NCI-H748 treated with DMSO at 0.1 percent for 48 hours (cell line): ENCODE measurements at regions not wholly inside any gene's neighbourhood (a gene's known extent, or its start where the extent isn't known, plus 50 kb on each side); places are given as distances from the start of the nearest gene placed in this dataset.
"Not testable (repeated sequence)": the region's sequence is repeated elsewhere in the genome, so short reads cannot be mapped to it uniquely, and the experiment has no call there.

Source experiments
- DNase-seq: peaks from one replicate; lab custom pipeline; 2025; lab: John Stamatoyannopoulos, UW

DNA sequence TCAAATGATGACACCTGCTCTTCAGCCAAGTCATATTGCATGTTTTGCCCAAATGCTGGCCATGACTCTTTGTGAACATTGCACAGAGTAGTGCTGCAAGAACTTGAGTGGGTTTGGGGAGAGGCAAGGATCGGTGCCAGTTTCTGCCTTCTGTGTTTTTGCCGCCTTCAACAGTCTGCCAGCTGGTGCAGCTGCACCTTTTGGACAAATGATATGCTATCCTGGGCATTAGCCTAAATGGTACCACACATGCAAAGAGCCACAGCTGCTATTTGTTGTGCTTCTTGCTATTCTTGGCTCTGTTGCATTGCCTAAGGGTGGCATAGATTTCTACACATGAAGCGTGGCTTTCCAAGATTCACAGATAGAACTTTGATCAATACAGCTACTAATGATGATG, 189.0 kb upstream of the CCN2 start:
- no peak for DNase-seq

DNA sequence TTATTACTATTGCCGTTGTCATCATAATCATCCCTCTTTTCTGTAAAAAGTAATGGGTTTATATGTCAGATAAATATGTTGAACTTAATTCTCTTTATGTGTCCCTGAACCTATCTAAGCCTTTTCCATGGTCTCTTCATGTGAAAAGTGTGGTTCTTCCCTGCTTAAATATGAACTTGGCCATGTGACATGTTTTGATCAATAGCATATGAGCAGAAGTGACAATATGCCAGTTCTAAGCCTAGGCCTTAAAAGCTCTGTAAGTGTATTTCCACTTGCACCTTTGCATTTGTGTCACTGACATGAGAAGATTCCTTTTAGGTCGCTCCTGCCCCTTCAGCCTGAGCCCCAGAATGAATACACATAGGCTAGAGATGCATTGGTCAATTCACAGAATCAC, 188.4 kb upstream of the CCN2 start:
- DNase-seq = no peak

DNA sequence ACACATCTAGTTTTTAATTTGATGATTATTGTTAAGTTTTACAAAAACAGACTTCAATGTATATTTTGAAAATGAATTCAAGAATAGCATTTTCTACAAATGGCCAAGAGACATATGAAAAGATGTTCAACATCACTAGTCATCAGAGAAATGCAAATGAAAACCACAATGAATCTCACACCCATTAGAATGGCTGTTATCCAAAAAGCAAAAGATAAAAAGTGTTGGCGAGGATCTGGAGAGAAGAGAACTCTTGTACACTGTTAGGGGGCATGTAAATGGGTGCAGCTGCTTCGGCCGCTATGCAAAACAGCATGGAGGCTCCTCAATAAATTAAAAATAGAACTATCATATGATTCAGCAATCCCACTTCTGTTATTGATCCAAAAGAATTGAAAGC, 185.8 kb upstream of the CCN2 start:
- no peak for DNase-seq

DNA sequence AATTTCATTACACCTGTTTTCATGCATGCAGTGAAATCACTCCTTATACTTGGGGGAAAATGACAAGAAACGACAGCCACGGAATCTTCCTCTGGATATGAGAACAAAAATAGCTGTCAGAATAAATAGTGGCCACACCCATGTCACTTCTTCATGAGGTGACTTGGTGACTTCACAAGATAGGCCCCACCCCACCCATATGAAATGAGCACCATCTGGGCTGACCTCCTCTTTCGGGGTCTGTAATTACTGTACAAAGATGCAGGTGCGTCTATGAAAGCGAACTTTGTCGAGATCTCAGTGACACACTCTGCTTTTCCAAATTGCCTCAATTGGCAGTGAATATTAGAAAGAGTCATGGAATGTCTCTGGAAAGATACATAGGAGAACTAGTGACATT, 184.2 kb upstream of the CCN2 start:
- DNase-seq = no peak

DNA sequence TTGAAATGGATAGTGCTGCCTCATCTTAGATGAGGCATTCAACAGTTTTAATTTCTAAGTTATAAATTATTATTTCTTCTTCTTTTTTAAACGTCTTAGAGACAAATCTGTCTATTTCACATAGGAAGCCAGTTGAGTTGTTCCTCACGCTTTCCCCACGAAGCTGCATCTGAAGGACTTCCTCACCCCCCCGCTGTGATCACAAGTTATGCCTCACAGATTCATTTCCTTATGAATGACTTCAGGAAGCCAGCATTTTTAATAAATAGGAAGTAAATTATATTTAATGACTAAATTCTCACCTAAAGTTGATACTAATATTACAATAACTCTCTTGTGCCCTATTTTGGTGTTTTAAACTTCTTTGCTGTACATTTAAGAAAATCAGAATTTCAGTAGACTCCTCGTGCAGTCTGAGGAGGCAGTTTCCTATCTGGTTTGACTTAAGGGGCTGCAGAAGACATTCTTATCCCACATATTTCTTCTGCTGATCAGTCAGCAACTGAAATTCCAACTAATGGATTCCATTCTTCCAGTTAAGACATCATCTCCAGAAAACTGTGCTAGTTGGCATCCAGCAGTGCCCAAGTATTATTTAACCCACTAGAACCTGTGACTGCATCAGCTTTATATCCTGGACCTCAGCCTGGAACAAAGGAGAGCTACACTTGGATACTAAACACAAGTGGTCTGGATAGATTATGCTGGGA, 182.7 kb upstream of the CCN2 start:
- no peak for DNase-seq

DNA sequence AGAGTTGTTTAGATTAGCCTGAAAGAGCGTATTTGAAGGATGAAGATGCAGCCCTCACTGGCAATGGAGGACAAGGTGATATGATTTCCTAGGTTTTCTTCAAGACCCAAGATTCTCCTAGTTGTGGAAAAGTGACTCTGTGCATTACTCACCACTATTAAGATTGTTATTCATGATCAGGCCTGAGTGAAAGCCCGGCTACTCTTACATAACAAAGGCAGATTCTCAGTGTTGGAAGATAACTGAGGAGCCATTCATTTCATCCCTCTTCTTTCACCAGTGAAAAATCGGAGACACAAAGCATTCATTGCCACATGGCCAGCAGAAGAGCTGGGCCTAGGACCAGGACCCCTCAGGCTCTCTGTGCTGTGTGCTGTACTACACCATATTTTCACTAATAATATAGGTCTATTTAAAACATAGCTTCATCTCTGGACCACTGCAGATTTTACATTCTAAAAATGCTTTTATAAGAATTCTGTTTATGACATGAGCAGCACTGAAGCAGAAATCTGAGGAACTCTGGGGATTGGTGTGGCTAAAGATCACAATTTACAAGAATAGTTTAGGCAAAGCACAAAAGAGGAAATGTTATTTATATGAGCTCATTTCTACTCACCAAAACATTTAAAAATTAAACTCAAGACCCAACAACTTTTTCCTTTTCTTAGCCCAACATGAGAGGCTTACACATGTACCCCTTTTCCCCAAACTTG, 181.9 kb upstream of the CCN2 start:
- DNase-seq = no peak

DNA sequence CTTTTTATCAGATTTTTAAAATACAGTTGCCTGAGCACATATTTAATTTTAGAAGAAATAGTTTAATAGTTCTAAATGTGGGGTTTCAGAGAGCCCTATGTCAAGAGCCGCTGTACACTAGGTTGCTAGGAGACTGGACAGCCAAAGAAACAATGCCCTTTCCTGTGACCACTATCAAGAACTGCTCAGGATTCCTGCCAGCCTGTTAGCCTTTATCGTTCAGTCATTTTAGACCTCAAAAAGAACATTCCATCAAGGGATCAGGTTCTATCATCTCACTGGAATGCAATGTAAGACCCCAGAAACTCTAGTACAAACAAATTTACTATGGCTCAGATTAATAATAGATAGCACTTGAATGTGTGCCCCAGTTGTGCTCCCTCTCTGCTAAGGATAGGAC, 181.2 kb upstream of the CCN2 start:
- DNase-seq = no peak

DNA sequence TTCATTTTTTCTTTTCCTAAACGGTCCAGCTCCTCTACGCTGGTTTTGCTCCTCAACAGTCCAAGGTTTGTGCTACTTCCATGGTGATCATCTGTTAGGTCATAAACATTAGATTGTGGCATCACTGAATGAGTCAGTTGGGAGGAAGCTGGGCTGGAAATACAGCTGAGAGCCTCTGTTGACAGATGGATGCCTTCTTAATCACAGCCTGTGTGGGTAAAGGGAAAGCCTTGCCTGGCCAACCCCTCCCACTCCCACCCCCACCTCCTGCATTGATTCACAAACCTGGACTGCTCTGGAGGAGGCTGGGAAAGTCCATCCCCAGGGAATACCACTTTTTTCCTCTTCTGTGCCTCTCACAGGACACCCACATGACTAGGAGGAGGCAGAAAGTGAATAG, 180.6 kb upstream of the CCN2 start:
- no peak for DNase-seq

DNA sequence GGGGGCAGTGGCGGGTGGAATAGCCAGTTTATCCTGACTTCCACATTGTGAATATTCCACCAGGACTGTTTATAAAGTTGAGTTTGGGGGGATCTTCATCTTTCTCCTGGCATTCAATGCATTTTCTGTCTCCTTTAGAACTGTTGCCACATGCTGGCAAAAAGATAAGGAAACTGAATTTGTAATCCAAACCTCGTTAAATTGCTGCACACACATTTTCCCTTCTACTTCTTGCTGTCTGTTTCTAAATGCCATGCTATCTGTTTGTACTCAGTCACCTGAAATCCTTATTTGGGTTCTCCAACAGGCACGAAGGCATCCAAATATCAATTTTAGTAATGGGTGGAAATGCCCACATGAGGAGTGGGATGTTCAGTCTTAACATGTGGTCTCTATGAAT, 180.2 kb upstream of the CCN2 start:
- DNase-seq = no peak

DNA sequence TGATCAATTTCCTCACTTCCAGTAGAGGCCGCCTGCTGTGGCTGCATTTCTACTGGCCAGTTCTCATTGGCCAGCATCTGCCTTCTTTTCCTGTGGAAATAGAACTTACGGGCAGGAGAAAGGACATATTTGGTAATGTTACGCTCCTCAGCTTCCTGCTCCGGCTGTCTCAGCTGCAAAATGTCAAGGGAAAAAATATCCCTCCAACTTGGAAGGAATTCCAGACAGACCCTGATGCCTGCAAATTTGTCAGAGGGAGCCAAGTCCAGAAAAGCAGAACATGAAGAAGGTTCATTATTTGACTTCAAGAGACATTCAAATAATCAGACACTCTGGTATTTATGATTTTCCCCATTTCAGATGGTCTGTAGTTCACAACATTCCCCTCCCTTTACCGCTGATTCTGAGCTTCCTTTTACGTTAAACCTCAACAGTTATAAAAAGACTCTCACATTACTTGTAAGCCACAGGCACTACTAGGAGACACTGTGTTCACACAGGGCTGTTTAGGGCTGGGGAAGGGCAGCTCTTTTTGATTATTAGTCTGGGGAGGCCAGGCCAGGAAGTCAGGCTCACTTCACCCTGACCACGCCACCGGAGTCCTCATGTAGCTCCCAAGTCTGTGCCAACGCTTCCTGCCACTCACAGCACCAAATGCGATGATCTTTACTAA, 179.6 kb upstream of the CCN2 start:
- no peak for DNase-seq

DNA sequence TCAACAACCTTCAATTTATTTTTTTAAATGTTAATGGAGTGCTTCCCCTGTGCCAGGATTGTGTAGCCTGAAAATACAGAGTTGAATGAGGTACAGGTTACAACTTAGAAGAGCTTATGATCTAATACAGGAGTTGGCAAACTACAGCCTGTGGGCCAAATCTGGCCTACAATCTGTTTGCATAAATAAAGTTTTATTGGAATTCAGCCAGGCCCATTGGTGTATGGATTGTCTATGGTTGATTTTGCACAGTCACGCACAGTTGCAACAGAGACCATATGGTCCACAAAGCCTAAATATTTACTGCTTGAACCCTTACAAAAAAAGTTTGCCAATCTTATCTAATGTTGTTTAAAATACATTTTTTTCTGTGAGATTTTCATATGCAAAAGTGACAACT, 177.3 kb upstream of the CCN2 start:
- DNase-seq = no peak

DNA sequence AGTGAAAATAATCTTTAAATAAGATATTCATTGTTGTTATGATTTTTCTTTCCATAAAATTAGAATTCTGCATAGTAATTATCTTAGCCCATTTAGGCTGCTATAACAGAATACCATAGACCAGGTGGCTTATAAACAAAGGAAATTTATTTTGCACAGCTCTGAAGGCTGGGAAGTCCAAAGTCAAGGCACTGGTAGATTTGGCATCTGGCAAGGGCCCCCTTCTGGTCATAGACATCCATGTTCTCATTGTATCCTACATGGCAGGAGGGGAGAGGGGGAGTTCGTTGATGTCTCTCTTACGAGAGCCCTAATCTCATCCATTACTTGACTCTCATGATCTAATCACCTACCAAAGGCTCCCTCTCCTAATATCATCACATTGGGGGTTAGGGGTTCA, 175.0 kb upstream of the CCN2 start:
- DNase-seq = no peak

DNA sequence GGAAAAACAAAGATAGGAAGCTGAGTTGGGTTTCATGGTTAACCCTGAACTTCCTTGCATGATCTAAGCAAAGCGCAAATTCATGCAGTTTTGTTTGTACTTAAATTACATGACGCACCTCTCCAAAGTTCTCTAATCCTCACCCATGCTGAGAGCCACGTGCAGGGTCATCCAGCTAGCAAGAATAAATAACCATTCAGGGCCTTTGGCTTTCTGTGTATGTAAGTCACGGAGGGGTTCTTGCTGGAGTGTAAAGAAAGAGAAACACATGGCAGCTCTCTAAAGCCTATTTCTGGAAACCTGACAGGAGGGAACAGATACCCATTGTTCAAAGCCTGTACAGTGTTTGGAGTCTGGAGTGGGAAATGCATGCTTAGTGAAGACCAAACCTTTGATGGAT, 171.7 kb upstream of the CCN2 start:
- DNase-seq = no peak

DNA sequence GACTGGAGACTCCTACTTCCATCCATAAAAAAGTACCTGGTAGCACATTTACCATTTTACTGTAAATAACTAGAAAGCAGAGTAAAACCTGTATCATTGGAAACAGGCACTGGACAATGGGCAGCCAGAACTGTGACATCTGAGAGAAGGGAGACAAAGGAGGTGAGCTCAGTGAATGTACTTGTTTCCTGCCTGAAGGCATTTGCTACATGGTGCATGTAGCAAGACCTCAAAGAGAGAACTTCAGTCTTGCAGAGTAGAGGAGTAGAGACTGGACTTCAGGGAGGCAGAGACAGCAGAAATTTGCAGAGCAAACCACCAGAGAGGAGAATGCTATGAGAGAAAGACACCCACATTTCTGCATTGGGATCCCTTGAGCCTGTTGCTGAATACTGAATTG, 171.0 kb upstream of the CCN2 start:
- no peak for DNase-seq

DNA sequence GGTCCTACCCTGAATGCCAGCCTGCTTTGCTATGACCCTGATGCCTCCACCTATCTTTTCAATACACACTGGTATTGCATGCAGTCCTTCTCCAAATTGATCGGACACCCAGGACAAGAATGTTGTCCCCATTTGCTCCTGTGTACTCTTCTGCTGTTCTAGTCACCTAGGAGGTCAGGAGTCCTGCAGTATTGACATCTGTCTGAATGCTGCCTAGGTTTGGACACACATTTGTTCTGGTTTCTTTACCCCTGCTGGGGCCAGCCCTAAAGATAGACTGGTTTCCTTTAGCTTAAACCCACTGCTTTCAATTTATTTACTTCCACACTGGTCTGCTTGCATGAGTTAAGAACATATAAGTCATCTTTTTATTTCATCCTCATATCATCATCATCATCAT, 167.0 kb upstream of the CCN2 start:
- DNase-seq = no peak

DNA sequence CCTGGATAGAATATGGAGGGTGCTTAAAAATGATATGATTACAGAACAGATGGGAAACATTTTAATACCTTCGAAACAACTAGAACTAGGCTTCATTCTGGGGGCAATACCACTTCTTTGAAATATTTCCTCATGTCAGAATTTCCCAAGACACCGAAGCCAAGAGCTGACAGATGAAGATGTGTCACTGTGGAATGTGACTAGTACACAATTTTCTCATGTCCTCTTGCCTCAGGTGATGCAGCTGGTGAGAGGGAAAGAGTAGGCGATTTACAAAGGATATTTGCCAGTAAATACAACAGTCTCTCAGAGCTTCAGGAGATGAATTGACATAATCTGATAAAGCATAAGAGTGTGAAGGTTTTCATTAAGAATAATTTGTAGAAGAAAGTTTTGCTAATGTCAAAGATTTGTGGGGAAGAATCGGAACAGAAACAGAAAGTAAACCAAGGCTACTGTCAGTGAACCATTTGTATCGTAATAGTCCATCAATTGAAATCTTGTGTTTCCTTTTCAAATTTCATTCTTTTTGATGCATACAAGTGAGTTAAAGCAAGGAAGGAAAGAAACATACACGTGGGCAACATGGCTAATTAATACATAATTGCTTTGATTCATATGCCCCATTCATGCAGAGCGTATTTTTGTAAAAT, 164.7 kb upstream of the CCN2 start:
- DNase-seq = no peak

DNA sequence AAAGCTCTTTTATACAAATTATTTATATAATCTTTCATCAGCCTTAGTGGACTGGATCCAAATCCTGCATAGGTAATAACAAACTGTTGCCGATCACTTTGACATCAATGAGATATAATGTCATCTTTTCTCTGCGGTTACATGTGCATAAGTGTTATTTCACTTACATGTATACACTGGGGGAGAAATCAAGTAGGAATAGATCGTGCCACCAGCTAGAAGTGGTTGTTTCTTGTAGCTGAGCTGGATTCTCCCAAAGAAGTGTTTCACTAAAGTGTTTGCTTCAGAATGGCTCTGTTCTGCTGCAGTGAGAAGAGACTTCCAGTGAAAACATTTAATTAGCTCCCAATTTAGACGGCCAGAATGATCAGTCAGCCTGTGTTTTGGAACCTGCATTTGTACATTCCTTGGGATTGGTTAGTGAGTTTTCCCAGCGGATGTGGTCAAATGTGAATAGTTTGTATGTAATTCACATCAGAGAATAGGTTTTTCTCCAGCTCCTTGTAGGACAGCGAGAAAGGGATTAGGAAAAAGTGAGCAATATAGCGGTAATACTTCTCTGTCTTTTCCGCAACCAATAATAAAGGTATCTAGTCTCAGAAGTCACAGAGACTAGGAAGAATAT, 163.1 kb upstream of the CCN2 start:
- DNase-seq = no peak

DNA sequence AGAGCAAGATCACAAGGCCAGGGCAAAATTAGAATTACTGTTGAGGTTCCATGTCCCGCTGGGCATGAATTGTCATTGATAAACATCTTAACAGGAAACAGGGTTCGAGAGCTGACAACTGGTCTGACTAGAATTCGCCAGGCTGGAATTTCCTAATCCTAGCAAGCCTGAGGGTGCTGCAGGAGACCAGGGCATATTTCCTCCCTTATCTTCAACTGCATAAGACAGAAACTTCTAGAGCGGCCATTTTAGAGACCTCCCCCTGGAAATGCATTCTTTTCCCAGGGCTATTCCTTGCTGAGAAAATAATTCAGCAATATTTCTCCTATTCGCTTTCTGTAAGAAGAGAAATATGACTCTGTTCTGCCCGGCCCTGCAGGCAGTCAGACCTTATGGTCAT, 158.6 kb upstream of the CCN2 start:
- not testable (repeated sequence) for DNase-seq

DNA sequence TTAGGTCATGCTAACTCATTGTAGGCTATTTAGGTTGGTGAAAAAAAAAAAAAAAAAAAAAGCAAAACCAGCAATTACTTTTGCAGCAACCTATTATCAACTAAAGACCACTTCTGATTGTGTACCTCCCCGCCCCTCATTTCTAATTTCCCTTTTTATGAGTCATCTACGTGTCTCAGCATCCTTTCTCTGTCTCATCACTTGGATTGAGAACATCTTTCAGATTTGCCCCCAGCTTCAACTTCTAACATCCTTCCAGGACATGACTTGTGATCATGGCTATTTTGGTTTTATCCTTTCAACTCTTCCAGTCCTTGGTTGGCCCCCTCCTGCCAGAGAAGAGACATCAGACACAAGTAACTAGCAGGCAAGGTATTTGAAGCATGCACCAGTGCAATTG, 156.7 kb upstream of the CCN2 start:
- no peak for DNase-seq

DNA sequence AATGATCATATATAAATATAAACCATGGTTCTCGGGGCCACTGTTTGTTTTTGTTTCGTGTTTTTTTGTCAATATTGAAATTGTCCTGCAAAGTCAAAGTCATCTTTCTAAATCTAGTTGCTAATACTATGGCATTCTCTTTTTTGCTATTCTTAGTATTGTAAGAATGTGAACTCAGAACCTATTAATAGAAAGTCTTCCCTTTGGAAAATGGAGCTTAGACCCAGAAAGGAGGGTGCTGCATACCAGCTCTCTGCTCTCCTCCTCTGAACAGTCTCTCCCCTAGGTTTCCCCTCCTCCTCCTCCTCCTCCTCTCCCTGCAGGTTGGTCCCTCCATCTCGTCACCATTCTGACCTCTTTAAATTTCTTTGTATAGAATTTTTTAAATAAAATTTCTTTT, 150.4 kb upstream of the CCN2 start:
- DNase-seq = no peak

DNA sequence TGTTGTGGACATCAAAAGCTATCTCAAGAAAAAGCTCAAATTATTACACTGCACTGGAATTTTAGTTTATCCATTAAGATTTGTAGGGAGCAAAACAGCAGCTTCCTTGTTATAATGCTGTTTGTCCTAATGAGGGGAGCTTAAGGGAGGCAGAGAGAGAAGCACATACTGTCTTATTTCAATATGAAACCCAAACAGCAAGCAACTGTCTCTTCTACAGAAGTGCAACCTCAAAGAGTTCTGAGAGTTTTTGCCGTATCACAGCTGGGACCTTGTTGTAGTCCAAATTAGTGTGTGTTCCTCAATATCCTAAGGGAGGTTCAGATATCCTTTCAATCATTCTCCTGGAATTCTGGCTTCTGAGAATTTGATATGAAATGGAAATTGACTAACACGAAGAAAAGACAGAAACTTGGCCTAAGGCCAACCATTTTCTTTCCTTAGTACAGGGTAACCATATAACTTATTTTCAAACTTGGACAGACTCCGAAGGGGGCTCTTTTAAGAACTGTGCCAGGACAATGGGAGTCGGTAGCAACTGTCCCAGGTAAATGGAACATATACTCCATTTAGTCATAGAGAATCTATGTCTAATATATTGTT, 149.3 kb upstream of the CCN2 start:
- no peak for DNase-seq

DNA sequence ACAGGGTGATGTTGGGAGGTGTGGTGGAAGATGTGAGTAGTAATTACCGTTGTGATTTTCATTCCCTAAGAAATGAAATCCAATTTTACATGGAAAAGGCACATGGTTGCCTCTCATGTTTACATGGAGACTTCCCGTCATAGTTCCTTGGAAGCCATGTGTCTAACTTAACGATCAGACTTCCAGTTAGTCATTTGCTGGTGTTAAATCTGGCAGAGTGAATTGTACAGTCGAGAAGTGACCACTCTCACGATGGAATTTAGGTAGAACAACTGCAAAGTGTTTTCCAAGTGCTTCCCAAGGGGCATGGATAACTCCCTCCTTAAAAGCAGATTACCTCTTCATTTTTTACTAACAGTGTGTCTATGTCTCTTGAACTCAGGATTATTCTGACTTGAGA, 145.8 kb upstream of the CCN2 start:
- DNase-seq = no peak
